Astrocyte of the cerebellum (primary cell): ENCODE measurements at regions not wholly inside any gene's neighbourhood (a gene's known extent, or its start where the extent isn't known, plus 50 kb on each side); places are given as distances from the start of the nearest gene placed in this dataset.

Source experiments
- DNase-seq: peaks from one replicate; pipeline ENCODE4 v3.0.0-alpha.2; 2011; ENCODE audit warnings: low read depth
- H3K4me3 ChIP-seq: 2 replicates; pipeline ENCODE4 v1.5.1; 2011; ENCODE audit warnings: mild to moderate bottlenecking, low read depth, low read length, moderate library complexity
- CTCF ChIP-seq: IDR thresholded peaks from 2 replicates; pipeline ENCODE4 v1.5.1; 2012; ENCODE audit warnings: low read length, low read depth, moderate library complexity, mild to moderate bottlenecking; ENCODE audit errors: missing control alignments
- in situ Hi-C: cut with HindIII; loops from 2 replicates; pipeline ENCODE4 v1.10.0; 2017; ENCODE audit warnings: low sequenced_read_pairs

GRCh38 chr2:226131299-226131784 lies 668.3 kb downstream of the IRS1 start:
- in situ Hi-C loops = no loop called here
- no peak for TF ChIP-seq CTCF
- no peak overlapping the region for H3K4me3 ChIP-seq
- no peak for DNase-seq

- TF ChIP-seq CTCF = no peak
- in situ Hi-C loops = no loop called here
- no peak overlapping the region for H3K4me3 ChIP-seq
- DNase-seq = no peak
Measured at GRCh38 chr2:226130192-226130591, 669.4 kb downstream of the IRS1 start.

GRCh38 chr2:226127682-226128081 lies 671.9 kb downstream of the IRS1 start:
- in situ Hi-C loops = no loop called here

GRCh38 chr2:226126104-226126503 lies 673.5 kb downstream of the IRS1 start:
- no peak for DNase-seq
- TF ChIP-seq CTCF = no peak
- H3K4me3 ChIP-seq = no peak overlapping the region
- in situ Hi-C loops = no loop called here

More at GRCh38 chr2:226127682-226128081, 671.9 kb downstream of the IRS1 start:
- DNase-seq = no peak
- no peak for TF ChIP-seq CTCF
- H3K4me3 ChIP-seq = no peak overlapping the region

- in situ Hi-C loops = no loop called here
- no peak for DNase-seq
- TF ChIP-seq CTCF = no peak
- H3K4me3 ChIP-seq = no peak overlapping the region
Measured at GRCh38 chr2:226125176-226125883, 674.3 kb downstream of the IRS1 start.

- in situ Hi-C loops = no loop called here
- TF ChIP-seq CTCF = no peak
- no peak overlapping the region for H3K4me3 ChIP-seq
- no peak for DNase-seq
Measured at GRCh38 chr2:226124548-226125011, 675.0 kb downstream of the IRS1 start.
